Transverse colon (tissue), 3 donors: ENCODE measurements at regions not wholly inside any gene's neighbourhood (a gene's known extent, or its start where the extent isn't known, plus 50 kb on each side); places are given as distances from the start of the nearest gene placed in this dataset.

ENCODE experiments used
- CTCF ChIP-seq, 5 experiments: fragments of 200-600 bp in 3 of 5; fragments of 450-650 bp in 2 of 5; sonication (generic) in 3 of 5; IDR thresholded peaks; 1 replicate in 2 of 5; 2 replicates in 3 of 5; pipeline ENCODE4 v1.5.1; 2016 to 2017; ENCODE audit warnings: antibody characterized with exemption in 5 of 5, inconsistent platforms in 3 of 5, mild to moderate bottlenecking in 2 of 5, moderate library complexity in 1 of 5
- POLR2A ChIP-seq: fragments of 450-650 bp; IDR thresholded peaks from one replicate; pipeline ENCODE4 v1.6.1; 2016; ENCODE audit warnings: antibody characterized with exemption, mild to moderate bottlenecking, moderate library complexity

- no peak for TF ChIP-seq CTCF (IDR thresholded peaks at IDR 0.05)
- no peak for TF ChIP-seq POLR2A
These were observed 231.0 kb upstream of the GATB start for GRCh38 chr4:151991884-151992167.
